Choroid plexus epithelial cell (primary cell): ENCODE measurements at regions not wholly inside any gene's neighbourhood (a gene's known extent, or its start where the extent isn't known, plus 50 kb on each side); places are given as distances from the start of the nearest gene placed in this dataset.

Experiments used
- DNase-seq: peaks from one replicate; pipeline ENCODE4 v3.0.0-alpha.2; 2010; ENCODE audit warnings: low read depth
- H3K4me3 ChIP-seq: 2 replicates; pipeline ENCODE4 v1.5.1; 2011; ENCODE audit warnings: low read depth, mild to moderate bottlenecking, control low read depth, low read length, moderate library complexity
- TF ChIP-seq, protein P1 (sequence below): conservative IDR thresholded peaks from 2 replicates; pipeline ENCODE4 v1.5.1; 2011; ENCODE audit warnings: low read depth, mild to moderate bottlenecking, control low read depth, inconsistent platforms, low read length, moderate library complexity

DNA sequence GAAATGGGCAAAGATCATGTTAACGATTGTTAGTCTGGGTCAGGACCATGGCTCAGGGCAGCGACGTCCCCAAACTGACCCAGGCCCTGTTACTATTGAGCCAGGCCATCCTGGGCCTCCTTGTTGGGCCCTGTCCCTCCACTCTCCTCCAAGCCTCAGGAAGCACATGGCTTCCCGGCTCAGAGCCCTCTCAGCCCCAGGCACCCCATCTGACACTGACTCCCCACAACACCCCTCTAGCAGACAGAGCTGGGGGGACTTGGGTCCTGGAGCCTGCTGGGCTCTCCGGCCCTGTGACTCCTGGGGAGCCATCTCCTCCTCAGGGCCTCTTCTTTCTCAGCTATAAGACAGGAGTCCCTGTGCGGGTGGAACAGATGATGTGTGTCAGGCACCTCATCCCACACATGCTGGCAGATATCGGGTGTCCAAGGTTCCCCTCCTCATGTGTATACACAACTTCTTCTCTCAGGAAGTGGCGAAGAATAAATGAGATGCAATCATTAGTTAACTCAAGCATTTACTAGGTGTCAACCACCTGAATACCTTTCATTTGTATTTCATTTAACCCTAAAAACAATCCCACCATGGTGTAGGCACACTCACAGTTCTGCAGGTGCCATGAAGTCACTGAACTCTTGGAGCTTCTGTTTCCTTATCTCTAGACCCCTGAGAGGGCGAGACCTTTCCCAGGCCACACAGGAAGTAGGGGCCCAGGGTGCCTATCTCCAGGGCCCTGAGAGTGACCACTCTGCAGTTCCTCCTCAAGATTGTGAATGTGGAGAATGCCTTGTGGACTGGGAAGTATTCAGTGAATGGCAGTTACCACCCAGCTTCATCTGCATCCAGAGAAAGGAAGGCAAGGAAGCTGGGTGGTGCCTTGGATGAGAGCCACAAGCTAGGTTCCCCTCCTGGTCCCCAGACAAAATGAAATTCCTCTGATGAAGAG lies 282.5 kb upstream of the TLE3 start:
- TF ChIP-seq, protein P1, sequence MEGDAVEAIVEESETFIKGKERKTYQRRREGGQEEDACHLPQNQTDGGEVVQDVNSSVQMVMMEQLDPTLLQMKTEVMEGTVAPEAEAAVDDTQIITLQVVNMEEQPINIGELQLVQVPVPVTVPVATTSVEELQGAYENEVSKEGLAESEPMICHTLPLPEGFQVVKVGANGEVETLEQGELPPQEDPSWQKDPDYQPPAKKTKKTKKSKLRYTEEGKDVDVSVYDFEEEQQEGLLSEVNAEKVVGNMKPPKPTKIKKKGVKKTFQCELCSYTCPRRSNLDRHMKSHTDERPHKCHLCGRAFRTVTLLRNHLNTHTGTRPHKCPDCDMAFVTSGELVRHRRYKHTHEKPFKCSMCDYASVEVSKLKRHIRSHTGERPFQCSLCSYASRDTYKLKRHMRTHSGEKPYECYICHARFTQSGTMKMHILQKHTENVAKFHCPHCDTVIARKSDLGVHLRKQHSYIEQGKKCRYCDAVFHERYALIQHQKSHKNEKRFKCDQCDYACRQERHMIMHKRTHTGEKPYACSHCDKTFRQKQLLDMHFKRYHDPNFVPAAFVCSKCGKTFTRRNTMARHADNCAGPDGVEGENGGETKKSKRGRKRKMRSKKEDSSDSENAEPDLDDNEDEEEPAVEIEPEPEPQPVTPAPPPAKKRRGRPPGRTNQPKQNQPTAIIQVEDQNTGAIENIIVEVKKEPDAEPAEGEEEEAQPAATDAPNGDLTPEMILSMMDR, result no peak
- no peak for DNase-seq

DNA sequence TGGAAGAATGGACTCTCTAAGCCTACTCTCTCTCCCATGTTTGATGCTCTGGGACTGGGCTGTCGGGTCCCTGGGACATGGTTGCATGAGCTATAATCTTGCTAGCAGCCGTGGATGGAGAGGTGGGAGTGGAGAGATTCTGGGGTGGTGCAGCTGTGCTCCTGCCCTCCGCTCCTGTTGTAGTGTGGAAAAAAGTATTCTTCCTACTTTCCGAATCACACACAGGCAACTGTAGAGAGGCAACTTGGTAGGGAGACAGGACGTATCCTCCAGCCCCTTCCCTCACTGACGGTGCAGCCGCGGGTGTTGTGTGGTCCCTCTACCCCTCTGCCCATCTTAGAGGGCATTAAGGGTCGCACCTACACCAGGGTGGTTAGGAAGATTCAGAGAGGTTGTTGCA lies 281.4 kb upstream of the TLE3 start:
- no peak overlapping the region for H3K4me3 ChIP-seq
- TF ChIP-seq, protein P1, result no peak
- no peak for DNase-seq

More for the DNA sequence above, 282.5 kb upstream of the TLE3 start:
- no peak overlapping the region for H3K4me3 ChIP-seq

DNA sequence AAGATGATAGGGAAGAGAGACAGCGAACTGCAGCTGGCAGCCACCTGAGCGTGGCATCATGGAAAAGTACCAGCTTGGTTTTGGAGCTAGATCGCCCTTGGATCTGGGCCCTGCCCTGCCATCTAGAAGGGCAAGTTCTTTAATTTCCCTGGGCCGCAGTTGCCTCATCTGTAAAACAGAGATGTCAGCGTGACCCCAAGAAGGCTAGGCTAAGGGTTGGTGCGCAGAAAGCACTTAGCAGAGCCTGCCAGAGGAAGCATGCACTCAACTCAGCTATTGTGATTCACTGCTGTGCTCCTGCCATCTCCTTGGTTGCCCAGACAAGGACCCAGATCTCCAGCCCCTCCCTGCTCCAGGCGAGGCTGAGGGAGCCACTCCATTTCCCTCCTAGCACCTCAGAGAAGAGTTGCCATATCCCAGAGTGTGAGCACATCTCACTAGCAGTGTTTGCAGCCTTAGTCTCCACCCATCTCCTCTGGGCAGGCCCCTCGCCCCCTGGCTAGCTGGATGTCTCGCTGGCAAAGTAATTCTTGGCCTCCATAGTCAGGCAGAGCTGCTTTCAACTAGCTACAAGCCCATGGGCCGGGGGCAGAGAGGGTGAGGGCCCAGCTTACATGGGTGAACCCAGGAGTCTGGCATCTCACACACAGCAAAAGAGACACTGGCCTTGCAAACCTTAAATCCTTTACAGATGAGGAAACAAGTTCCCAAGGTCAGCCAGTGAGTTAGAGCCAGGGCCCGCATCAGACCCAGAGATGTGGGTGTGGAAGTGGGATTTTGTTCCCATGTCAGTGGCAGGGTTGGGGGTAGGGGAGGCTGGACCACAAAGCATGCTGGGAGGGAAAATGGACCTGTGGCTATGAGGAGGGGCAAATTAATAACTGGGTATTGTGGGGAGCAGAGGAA lies 280.7 kb upstream of the TLE3 start:
- no peak overlapping the region for H3K4me3 ChIP-seq
- no peak for DNase-seq
- TF ChIP-seq, protein P1, result no peak

DNA sequence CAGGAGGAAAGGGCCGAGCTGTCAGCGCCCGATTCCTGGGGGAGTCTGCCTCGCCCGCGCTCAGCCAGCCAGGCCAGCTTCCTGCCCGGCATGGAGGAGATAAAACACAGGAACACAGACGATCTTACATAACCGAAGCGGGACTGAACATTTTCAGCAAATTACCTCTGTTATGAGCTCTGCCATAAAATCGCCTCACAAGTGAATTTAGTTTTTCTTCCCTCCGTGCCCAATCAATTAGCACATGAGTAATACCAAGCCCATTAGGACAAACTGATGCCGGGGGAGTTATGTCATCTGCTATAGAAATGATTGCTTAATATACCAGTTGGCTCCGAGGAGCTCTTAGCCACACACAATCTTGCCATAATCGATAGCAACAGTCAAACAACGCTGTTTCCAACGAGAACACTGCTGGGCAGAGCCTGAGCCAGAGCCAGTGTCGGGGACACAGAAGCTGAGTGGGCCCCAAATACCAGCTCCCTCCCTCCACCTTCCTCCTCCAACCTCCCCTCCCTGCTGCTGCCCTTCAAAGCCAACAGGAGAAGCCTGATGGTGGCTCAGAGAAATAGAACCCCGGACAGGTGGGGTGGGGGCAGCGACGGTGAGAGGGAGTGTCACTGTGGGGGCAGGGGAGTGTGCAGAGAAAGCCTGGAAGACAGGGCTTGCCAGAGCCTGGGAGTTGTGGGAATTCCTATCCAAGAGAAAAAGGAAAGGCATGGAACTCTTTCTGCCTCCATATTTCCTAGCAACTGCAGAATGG lies 279.4 kb upstream of the TLE3 start:
- TF ChIP-seq, protein P1, result no peak
- DNase-seq, result peak; percentile 45
- H3K4me3 ChIP-seq, result no peak overlapping the region

DNA sequence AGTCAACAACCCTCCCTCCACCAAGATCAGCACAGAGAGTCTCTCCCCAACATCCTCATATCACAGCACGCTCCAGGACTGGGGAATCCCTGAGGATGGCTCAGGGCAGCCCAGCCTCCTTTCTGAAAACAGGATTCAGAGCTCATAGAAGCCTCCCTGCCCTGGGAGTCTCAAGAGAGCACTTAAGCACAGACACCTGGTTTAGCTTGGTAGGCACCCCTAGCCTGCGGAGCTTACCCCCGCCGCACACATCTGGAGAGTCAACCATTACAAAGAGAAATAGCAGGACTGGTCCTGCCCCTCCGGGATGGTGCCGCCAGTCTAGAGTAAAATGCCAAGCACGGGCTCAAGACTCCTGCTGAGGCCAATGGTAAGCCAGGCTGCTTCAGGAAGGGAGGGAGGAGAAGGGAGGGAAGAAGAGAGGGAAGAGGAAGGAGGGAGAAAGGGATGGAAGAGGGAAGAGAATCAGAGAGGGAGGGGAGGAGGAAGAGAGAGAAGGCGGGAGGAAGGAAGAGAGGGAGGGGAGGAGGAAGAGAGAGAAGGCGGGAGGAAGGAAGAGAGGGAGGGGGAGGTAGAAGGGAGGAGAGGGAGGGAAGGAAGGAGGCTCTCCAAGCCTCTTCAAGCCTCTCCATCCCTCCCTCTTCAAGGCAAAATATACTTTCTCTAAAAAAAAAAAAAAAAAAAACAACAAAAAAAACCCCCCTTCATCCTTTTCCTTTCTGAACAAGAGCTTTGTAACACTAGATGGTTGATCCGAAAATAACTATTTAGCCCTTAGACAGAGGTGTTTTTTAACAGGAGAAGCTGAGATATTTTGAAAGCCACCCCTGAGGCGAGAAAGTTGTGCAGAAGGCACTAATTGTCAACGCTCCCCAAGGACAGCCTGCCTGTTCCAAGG lies 278.6 kb upstream of the TLE3 start:
- TF ChIP-seq, protein P1, result no peak
- DNase-seq, result no peak
- no peak overlapping the region for H3K4me3 ChIP-seq

DNA sequence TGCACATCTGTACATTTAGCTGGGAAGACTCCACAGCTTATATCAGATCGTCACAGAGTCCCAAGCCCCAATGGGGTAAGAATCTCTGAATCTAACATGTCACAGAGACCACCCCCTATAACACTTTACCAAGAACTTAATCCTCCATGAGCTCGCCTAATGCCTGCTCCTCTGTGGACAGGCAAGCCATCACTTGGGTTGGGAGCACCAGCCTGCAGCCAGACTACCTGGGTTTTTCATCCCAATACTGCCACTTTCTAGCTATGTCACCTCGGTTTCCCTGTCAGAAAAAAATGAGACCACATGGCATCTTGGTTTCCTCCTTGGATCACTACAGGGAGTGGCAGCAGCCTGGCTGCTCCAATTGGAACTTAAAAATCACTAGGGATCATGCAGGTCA lies 277.9 kb upstream of the TLE3 start:
- DNase-seq, result no peak
- TF ChIP-seq, protein P1, result no peak
- H3K4me3 ChIP-seq, result no peak overlapping the region
